Gastroesophageal sphincter (tissue), 4 donors: ENCODE measurements at regions not wholly inside any gene's neighbourhood (a gene's known extent, or its start where the extent isn't known, plus 50 kb on each side); places are given as distances from the start of the nearest gene placed in this dataset.

ENCODE experiments used
- ATAC-seq: fragments of 150-250 bp; one replicate; pipeline ENCODE4 v1.9.1; 2016; ENCODE audit warnings: mild to moderate bottlenecking, moderate library complexity
- H3K27ac ChIP-seq, 4 donors: fragments of 200-600 bp; sonication (generic) in 3 of 4; 1 replicate in 3 of 4; 2 replicates in 1 of 4; pipeline ENCODE4 v1.5.1; 2016 to 2019
- H3K27me3 ChIP-seq: fragments of 200-600 bp; sonication (generic); one replicate; pipeline ENCODE4 v1.5.1; 2019
- H3K36me3 ChIP-seq, 2 donors: fragments of 200-600 bp; sonication (generic); one replicate each; pipeline ENCODE4 v1.5.1; 2019; ENCODE audit warnings: control low read depth in 1 of 2
- H3K4me1 ChIP-seq, 3 donors: fragments of 200-600 bp; sonication (generic); 1 replicate in 2 of 3; 2 replicates in 1 of 3; pipeline ENCODE4 v1.5.1; 2016 to 2019; ENCODE audit warnings: control low read depth in 2 of 3
- H3K4me3 ChIP-seq, 2 donors: fragments of 200-600 bp; sonication (generic); one replicate each; pipeline ENCODE4 v1.5.1; 2019; ENCODE audit warnings: mild to moderate bottlenecking in 1 of 2, moderate library complexity in 1 of 2
- H3K9me3 ChIP-seq, 3 donors: fragments of 200-600 bp; sonication (generic); one replicate each; pipeline ENCODE4 v1.5.1; 2017 to 2019; ENCODE audit warnings: control low read depth in 2 of 3
- EP300 ChIP-seq: sonication (generic); formaldehyde crosslinking; IDR thresholded peaks from one replicate; pipeline ENCODE4 v1.6.1; 2017; ENCODE audit warnings: antibody characterized with exemption, mild to moderate bottlenecking
- POLR2A ChIP-seq, 2 donors: fragments of 450-650 bp; IDR thresholded peaks; one replicate each; pipeline ENCODE4 v1.6.1; 2017; ENCODE audit warnings: antibody characterized with exemption in 2 of 2, mild to moderate bottlenecking in 2 of 2, moderate library complexity in 1 of 2
- POLR2AphosphoS5 ChIP-seq: sonication (generic); formaldehyde crosslinking; IDR thresholded peaks from one replicate; pipeline ENCODE4 v1.6.1; 2017; ENCODE audit warnings: antibody characterized with exemption
- WGBS, 2 donors: methylation state at CpG; one replicate each; pipeline ENCODE4 v1.1.5; 2018; ENCODE audit warnings: low coverage in 1 of 2; 5-methylcytosine and 5-hydroxymethylcytosine counted together
- TF ChIP-seq, protein P1 (sequence below), 4 experiments: fragments of 200-600 bp in 2 of 4; fragments of 450-650 bp in 2 of 4; sonication (generic) in 1 of 4; IDR thresholded peaks; one replicate each; pipeline ENCODE4 v1.5.1; 2017 to 2019; ENCODE audit warnings: antibody characterized with exemption in 4 of 4, mild to moderate bottlenecking in 2 of 4, moderate library complexity in 2 of 4

DNA sequence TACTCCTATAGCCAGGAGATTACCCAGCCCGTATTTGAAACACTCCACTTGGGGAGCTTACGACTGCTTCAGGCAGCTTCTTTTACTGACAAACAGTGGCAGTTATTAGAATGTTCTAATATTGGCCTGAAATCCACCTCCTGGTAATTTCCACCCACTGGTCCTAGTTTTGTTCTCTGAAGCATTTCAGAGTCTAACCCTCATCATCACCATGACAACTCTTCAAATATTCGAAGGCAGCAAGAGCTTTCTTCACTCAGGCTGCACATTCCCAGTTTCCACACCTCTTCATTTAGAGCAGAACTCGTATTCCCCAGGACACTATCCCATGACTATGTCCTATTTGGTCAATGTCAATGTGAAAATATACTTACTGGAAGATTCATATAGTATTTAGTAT, 325.6 kb downstream of the UBE3D start:
- no peak for TF ChIP-seq POLR2AphosphoS5
- TF ChIP-seq EP300 = no peak
- TF ChIP-seq, protein P1, sequence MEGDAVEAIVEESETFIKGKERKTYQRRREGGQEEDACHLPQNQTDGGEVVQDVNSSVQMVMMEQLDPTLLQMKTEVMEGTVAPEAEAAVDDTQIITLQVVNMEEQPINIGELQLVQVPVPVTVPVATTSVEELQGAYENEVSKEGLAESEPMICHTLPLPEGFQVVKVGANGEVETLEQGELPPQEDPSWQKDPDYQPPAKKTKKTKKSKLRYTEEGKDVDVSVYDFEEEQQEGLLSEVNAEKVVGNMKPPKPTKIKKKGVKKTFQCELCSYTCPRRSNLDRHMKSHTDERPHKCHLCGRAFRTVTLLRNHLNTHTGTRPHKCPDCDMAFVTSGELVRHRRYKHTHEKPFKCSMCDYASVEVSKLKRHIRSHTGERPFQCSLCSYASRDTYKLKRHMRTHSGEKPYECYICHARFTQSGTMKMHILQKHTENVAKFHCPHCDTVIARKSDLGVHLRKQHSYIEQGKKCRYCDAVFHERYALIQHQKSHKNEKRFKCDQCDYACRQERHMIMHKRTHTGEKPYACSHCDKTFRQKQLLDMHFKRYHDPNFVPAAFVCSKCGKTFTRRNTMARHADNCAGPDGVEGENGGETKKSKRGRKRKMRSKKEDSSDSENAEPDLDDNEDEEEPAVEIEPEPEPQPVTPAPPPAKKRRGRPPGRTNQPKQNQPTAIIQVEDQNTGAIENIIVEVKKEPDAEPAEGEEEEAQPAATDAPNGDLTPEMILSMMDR (IDR thresholded peaks at IDR 0.05) = no peak
- no peak for TF ChIP-seq POLR2A (IDR thresholded peaks at IDR 0.05)
- no peaks in the 10 kb centered on the region for H3K27me3 ChIP-seq
- no peaks in the 10 kb centered on the region for H3K4me1 ChIP-seq
- WGBS, 2 donors = 77 to 81% methylated on average over 4 of the region's 4 CpGs
- ATAC-seq = no peak
- no peaks in the 10 kb centered on the region for H3K36me3 ChIP-seq
- H3K4me3 ChIP-seq = no peak overlapping the region
- H3K9me3 ChIP-seq = no peaks in the 10 kb centered on the region
- H3K27ac ChIP-seq = no peak overlapping the region

DNA sequence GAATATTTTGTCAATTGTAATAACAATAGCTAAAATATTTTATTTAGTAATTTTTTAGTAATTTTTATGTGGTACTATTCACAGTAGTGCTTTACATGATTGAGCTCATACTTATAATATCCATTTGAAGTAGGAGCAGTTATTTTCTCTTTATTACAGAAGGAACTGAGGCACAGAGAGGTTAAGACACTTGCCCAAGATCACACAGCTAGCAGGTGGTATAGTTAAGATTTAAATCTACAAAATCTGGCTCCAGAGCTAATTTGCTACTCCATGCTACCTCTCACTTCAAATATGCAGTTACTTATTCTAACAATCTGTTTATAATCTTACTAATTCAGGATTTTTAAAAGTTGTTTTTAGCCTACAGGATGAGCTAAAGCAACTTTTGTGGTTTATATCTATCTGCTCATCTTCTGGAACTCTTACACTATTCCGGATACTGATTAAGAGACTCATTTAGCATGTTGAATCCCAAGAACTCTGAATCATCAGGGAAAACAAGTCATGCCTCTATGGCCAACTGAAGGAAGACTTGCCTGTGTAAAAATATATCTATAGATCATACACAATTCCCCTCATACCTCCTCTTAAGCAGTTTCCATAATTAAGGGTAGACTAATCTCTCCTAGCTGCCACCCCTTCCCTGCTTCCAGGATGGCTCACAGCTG, 324.2 kb downstream of the UBE3D start:
- ATAC-seq = no peak
- H3K4me3 ChIP-seq = no peak overlapping the region
- no peaks in the 10 kb centered on the region for H3K9me3 ChIP-seq
- H3K27ac ChIP-seq = no peak overlapping the region
- no peaks in the 10 kb centered on the region for H3K36me3 ChIP-seq
- TF ChIP-seq EP300 (no peak), POLR2A (IDR thresholded peaks at IDR 0.05) (no peak), POLR2AphosphoS5 (no peak)
- TF ChIP-seq, protein P1 (IDR thresholded peaks at IDR 0.05) = no peak
- no peaks in the 10 kb centered on the region for H3K27me3 ChIP-seq
- no peaks in the 10 kb centered on the region for H3K4me1 ChIP-seq
- 80 to 83% methylated on average over 1 of the region's 1 CpG for WGBS, 2 donors

DNA sequence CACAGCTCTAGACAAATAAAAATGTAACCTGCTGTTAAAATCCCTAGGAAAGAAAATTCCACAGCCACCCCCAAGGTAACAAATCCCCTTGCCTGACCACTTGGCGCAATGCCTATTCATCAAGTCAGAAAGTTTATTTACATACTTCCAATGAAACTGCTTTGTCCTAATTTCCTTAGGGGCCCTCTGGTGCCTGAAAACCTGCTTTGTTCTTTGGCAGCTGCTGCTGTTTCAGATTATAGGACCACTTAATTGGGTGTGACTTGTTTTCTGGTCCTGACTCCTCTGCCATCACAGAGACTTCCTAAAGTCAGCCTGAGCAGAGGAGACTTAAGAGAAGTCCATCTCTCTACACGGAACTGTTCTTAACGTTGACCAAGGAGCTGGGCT, 323.6 kb downstream of the UBE3D start:
- Histone ChIP-seq H3K27ac (no peak overlapping the region), H3K9me3 (no peaks in the 10 kb centered on the region), H3K4me3 (no peak overlapping the region), H3K36me3 (no peaks in the 10 kb centered on the region), H3K27me3 (no peaks in the 10 kb centered on the region), H3K4me1 (no peaks in the 10 kb centered on the region)
- TF ChIP-seq EP300 (no peak), POLR2AphosphoS5 (no peak), POLR2A (IDR thresholded peaks at IDR 0.05) (no peak)
- TF ChIP-seq, protein P1 (IDR thresholded peaks at IDR 0.05) = no peak
- 64 to 79% methylated on average over 1 to 3 of the region's 3 CpGs for WGBS, 2 donors
- ATAC-seq = no peak

DNA sequence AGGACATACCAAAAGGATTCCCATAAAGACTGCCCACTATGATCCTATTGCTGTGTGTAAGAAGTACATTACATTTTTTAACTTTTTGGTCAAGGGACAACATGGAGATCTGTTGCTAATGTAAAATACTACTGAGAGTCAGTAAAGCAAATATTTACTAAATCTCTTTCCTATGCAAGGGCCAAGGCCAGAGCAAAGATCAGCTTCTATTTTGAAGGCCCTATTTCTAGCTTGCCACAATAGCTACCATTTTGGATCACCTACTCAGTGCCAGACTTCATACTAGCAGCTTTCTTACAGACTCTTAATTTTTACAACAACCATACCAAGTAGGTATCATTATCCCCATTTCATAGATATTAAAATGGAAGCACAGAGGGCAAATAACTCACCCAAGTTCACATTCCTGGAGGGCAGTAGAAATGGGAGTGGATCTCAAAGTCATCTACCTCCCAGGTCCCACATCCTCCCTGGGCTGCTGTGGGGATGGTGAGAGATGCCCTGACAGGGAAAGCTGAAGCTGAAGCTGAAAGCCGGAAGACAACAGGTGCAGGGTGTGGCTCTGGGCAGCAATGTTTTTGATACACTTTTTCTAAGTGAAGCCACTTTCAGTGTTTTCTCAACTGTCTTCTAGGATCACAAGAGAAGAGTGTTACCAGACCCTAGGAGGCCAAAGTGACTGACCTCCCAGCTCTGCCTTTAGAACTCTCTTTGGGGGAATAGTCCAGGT, 321.2 kb downstream of the UBE3D start:
- 100% methylated on average over 1 of the region's 1 CpG; no CpG with 5 or more reads in 1 of the 2 donors for WGBS, 2 donors

More for the DNA sequence above, 321.2 kb downstream of the UBE3D start:
- TF ChIP-seq, protein P1 (IDR thresholded peaks at IDR 0.05) = no peak
- TF ChIP-seq POLR2AphosphoS5 = no peak
- no peak for TF ChIP-seq POLR2A (IDR thresholded peaks at IDR 0.05)
- no peaks in the 10 kb centered on the region for H3K36me3 ChIP-seq
- no peaks in the 10 kb centered on the region for H3K27me3 ChIP-seq
- no peaks in the 10 kb centered on the region for H3K9me3 ChIP-seq
- H3K4me3 ChIP-seq = no peak overlapping the region
- no peak overlapping the region for H3K27ac ChIP-seq
- H3K4me1 ChIP-seq = peaks cover 0 to under 1% (median 0%) of the 10 kb centered on the region in 3 donors
- ATAC-seq = no peak
